HepG2 (cell line): ENCODE measurements at regions not wholly inside any gene's neighbourhood (a gene's known extent, or its start where the extent isn't known, plus 50 kb on each side); places are given as distances from the start of the nearest gene placed in this dataset.
A peak's percentile ranks its signal among the peaks of the same experiment; 100 is the strongest.
"Not testable (repeated sequence)": the region's sequence is repeated elsewhere in the genome, so short reads cannot be mapped to it uniquely, and the experiment has no call there.

Experiments used
- ATAC-seq: fragments of 200-7000 bp; cut with Tn5 transposase; 3 replicates; pipeline ENCODE4 v1.9.1; 2020; ENCODE audit warnings: mild to moderate bottlenecking, moderate library complexity
- BruUV-seq: library from RNA; stranded (reverse); fragments of 400-500 nt; replicated peaks from 2 replicates; lab custom pipeline; 2021; lab: Mats Ljungman, UMichigan
- CTCF ChIA-PET: fragments of 300-600 bp; formaldehyde crosslinking; extraction: SDS; loops from one replicate; lab custom pipeline; 2021; ENCODE audit warnings: low total read pairs, inconsistent platforms, low intra/inter-chr PET ratio; lab: Yijun Ruan, JAX
- POLR2A ChIA-PET: fragments of 350-600 bp; sonication (Branson Sonifier 250); formaldehyde crosslinking; loops from one replicate; lab custom pipeline; 2020; ENCODE audit warnings: antibody characterized with exemption, inconsistent platforms; lab: Yijun Ruan, JAX
- DNase-seq: peaks from one replicate; pipeline ENCODE4 v3.0.0-alpha.2; 2015; ENCODE audit warnings: low spot score
- FAIRE-seq: peaks from 3 replicates; lab custom pipeline; 2011; peaks lifted over from hg19 to GRCh38; lab: Jason Lieb, UNC
- H2AFZ ChIP-seq: one replicate; pipeline ENCODE4 v1.6.1; 2011; ENCODE audit warnings: low read length, inconsistent platforms
- H3K27ac ChIP-seq: fragments of 300-600 bp; 3 replicates; pipeline ENCODE4 v1.8.0; 2011; ENCODE audit warnings: mixed run types, mild to moderate bottlenecking, mixed read lengths, low read length, inconsistent platforms; ENCODE audit not compliant: insufficient read depth; ENCODE audit errors: extremely low read length
- H3K27me3 ChIP-seq, 2 experiments: fragments of 200-600 bp in 1 of 2; 2 replicates in 1 of 2; 3 replicates in 1 of 2; pipeline versions ENCODE4 v1.6.0 to v1.8.0; 2011; ENCODE audit warnings: low read length in 2 of 2, mild to moderate bottlenecking in 2 of 2, moderate library complexity in 2 of 2, inconsistent platforms in 1 of 2; ENCODE audit not compliant: insufficient read depth in 2 of 2, control insufficient read depth in 1 of 2
- H3K36me3 ChIP-seq, 2 experiments: fragments of 200-600 bp in 1 of 2; replicated peaks in 1 of 2; 2 replicates in 1 of 2; 3 replicates in 1 of 2; pipeline versions ENCODE4 v1.5.1 to v1.8.0; 2011; ENCODE audit warnings: low read length in 2 of 2, inconsistent platforms in 1 of 2; ENCODE audit not compliant: insufficient read depth in 2 of 2, control insufficient read depth in 1 of 2
- H3K4me1 ChIP-seq: 2 replicates; pipeline ENCODE4 v1.5.1; 2012; ENCODE audit warnings: low read length, inconsistent platforms; ENCODE audit not compliant: insufficient read depth
- H3K4me2 ChIP-seq: 2 replicates; pipeline ENCODE4 v1.6.0; 2011; ENCODE audit warnings: low read depth, low read length, inconsistent platforms
- H3K4me3 ChIP-seq, 3 experiments: fragments of 200-600 bp in 1 of 3; sonication (generic), shearing (Covaris generic) in 1 of 3; replicated peaks in 1 of 3; 2 replicates each; pipeline ENCODE4 v1.5.1; 2011 to 2016; ENCODE audit warnings: low read length in 3 of 3, inconsistent platforms in 2 of 3, low read depth in 2 of 3, mild to moderate bottlenecking in 2 of 3, control low read depth in 1 of 3, mixed read lengths in 1 of 3; ENCODE audit not compliant: insufficient read depth in 1 of 3
- H3K79me2 ChIP-seq: one replicate; pipeline ENCODE4 v1.6.1; 2011; ENCODE audit warnings: low read length, inconsistent platforms; ENCODE audit not compliant: insufficient read depth
- H3K9ac ChIP-seq: 2 replicates; pipeline ENCODE4 v1.6.0; 2011; ENCODE audit warnings: mild to moderate bottlenecking, low read depth, low read length, inconsistent platforms; ENCODE audit not compliant: insufficient read depth
- H3K9me3 ChIP-seq: 2 replicates; pipeline ENCODE4 v1.5.1; 2012; ENCODE audit warnings: mild to moderate bottlenecking, low read length
- H4K20me1 ChIP-seq: 2 replicates; pipeline ENCODE4 v1.6.0; 2011; ENCODE audit warnings: inconsistent platforms, mild to moderate bottlenecking, low read length, moderate library complexity; ENCODE audit not compliant: insufficient read depth
- ZFP82 ChIP-seq: sonication (generic); formaldehyde crosslinking; IDR thresholded peaks from 2 replicates; pipeline ENCODE4 v1.5.1; 2020; ENCODE audit warnings: mild to moderate bottlenecking, missing genetic modification reagents, borderline replicate concordance
- ZNF629 ChIP-seq: sonication (generic); formaldehyde crosslinking; conservative IDR thresholded peaks from 2 replicates; pipeline ENCODE4 v1.5.0; 2020; ENCODE audit warnings: missing genetic modification reagents
- WGBS: methylation state at CpG from one replicate; pipeline ENCODE4 v1.1.6; 2017; ENCODE audit warnings: low lambda C conversion rate; 5-methylcytosine and 5-hydroxymethylcytosine counted together
- in situ Hi-C: cut with HindIII; loops from 2 replicates; pipeline ENCODE4 v1.10.0; 2017; ENCODE audit warnings: low pct_unique_long_range_greater_than_20kb; ENCODE audit not compliant: extremely low pct_ligation_motif_present
- intact Hi-C: fragments of 100-400 bp; cut with micrococcal nuclease; formaldehyde crosslinking; loops from one replicate; pipeline ENCODE4 v1.10.0; 2022; ENCODE audit not compliant: unreplicated experiment

GRCh38 chr6:142648526-142648925 is 296.4 kb downstream of the HIVEP2 start:
- H3K4me2 ChIP-seq: no peak overlapping the region; the same call in 1 of the 2 replicates
- TF ChIP-seq ZFP82 (no peak), ZNF629 (CRISPR knock-in tag) (peak; percentile 50; the same call in 1 of the 2 replicates)
- peaks cover 0 to 1% of the 10 kb centered on the region in 2 experiments; a peak in 2 of 5 replicates for H3K27me3 ChIP-seq
- no peaks in the 10 kb centered on the region for H3K36me3 ChIP-seq
- no peak overlapping the region for H3K4me3 ChIP-seq
- H3K27ac ChIP-seq: no peak overlapping the region
- H2AFZ ChIP-seq: no peak overlapping the region
- ATAC-seq: no peak
- H3K9ac ChIP-seq: no peak overlapping the region
- in situ Hi-C loops (no loop called here), intact Hi-C loops (no loop called here)
- ChIA-PET CTCF (no interaction called here), POLR2A (no interaction called here)
- WGBS: 5% methylated on average over 1 of the region's 1 CpG
- peaks cover 18% of the 10 kb centered on the region for H3K4me1 ChIP-seq
- no peaks in the 10 kb centered on the region for H3K79me2 ChIP-seq
- no TSS peak for BruUV-seq
- H3K9me3 ChIP-seq: no peaks in the 10 kb centered on the region
- DNase-seq: no peak
- no peaks in the 10 kb centered on the region for H4K20me1 ChIP-seq
- FAIRE-seq: no peak

DNA sequence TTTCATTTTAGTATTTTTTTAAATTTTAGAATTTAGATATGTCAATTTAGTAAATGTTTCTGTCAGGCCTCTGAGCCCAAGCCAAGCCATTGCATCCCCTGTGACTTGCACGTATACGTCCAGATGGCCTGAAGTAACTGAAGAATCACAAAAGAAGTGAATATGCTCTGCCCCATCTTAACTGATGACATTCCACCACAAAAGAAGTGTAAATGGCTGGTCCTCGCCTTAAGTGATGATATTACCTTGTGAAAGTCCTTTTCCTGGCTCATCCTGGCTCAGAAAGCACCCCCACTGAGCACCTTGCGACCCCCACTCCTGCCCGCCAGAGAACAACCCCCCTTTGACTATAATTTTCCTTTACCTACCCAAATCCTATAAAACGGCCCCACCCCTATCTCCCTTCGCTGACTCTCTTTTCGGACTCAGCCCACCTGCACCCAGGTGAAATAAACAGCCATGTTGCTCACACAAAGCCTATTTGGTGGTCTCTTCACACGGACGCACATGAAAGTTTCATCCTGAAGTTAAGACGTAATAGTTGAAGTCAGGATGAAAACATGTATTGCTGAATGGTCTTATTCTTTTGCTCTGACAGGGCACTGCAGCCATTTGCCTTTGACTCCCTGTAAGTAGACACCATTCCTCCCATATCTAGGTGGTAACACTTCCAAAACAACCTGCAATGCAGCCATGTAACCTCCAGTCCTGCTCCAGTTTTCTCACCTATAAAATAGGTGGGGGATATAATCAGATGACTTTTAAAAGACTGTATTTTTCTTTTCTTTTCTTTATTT is 295.3 kb downstream of the HIVEP2 start:
- H3K27me3 ChIP-seq, H4K20me1 ChIP-seq, H3K4me3 ChIP-seq, H2AFZ ChIP-seq, POLR2A ChIA-PET, H3K36me3 ChIP-seq, DNase-seq, H3K27ac ChIP-seq, BruUV-seq, H3K9me3 ChIP-seq, ATAC-seq, H3K9ac ChIP-seq, FAIRE-seq, H3K79me2 ChIP-seq, intact Hi-C loops, in situ Hi-C loops, H3K4me2 ChIP-seq, CTCF ChIA-PET: not testable (repeated sequence)
- peaks cover 18% of the 10 kb centered on the region for H3K4me1 ChIP-seq
- 66% methylated on average over 11 of the region's 11 CpGs for WGBS
